Osteoblast (primary cell): ENCODE measurements at regions not wholly inside any gene's neighbourhood (a gene's known extent, or its start where the extent isn't known, plus 50 kb on each side); places are given as distances from the start of the nearest gene placed in this dataset.
A peak's percentile ranks its signal among the peaks of the same experiment; 100 is the strongest.

ENCODE experiments used
- DNase-seq: peaks from one replicate; pipeline ENCODE4 v3.0.0; 2011; ENCODE audit warnings: low spot score, mixed read lengths; ENCODE audit not compliant: insufficient read length; ENCODE audit errors: missing footprints
- H2AFZ ChIP-seq: 2 replicates; pipeline ENCODE4 v1.6.0; 2011; ENCODE audit warnings: mild to moderate bottlenecking, low read length
- H3K27ac ChIP-seq: 2 replicates; pipeline ENCODE4 v1.5.1; 2011; ENCODE audit warnings: mild to moderate bottlenecking, low read depth, low read length, moderate library complexity
- H3K27me3 ChIP-seq: 2 replicates; pipeline ENCODE4 v1.6.0; 2012; ENCODE audit warnings: mild to moderate bottlenecking, control low read depth, inconsistent platforms, low read length, moderate library complexity; ENCODE audit not compliant: insufficient read depth
- H3K36me3 ChIP-seq: 2 replicates; pipeline ENCODE4 v1.5.1; 2011; ENCODE audit warnings: mild to moderate bottlenecking, low read length, control low read depth, moderate library complexity; ENCODE audit not compliant: insufficient read depth
- H3K4me1 ChIP-seq: 2 replicates; pipeline ENCODE4 v1.5.1; 2011; ENCODE audit warnings: mild to moderate bottlenecking, low read length, control low read depth, moderate library complexity; ENCODE audit not compliant: insufficient read depth
- H3K4me2 ChIP-seq: 2 replicates; pipeline ENCODE4 v1.6.0; 2011; ENCODE audit warnings: mild to moderate bottlenecking, low read length; ENCODE audit not compliant: insufficient read depth
- H3K4me3 ChIP-seq: fragments of 200-600 bp; sonication (generic); 3 replicates; pipeline ENCODE4 v1.5.1; 2012; ENCODE audit warnings: mild to moderate bottlenecking, low read length, inconsistent platforms; ENCODE audit not compliant: insufficient read depth
- H3K79me2 ChIP-seq: 2 replicates; pipeline ENCODE4 v1.6.0; 2012; ENCODE audit warnings: mild to moderate bottlenecking, low read length, control low read depth, inconsistent platforms; ENCODE audit not compliant: insufficient read depth
- H3K9me3 ChIP-seq: 2 replicates; pipeline ENCODE4 v1.5.1; 2011; ENCODE audit warnings: low read depth, low read length, control low read depth
- H4K20me1 ChIP-seq: 2 replicates; pipeline ENCODE4 v1.6.0; 2012; ENCODE audit warnings: mild to moderate bottlenecking, low read length, control low read depth; ENCODE audit not compliant: insufficient read depth
- TF ChIP-seq, protein P1 (sequence below): IDR thresholded peaks from 2 replicates; pipeline ENCODE4 v1.5.1; 2011; ENCODE audit warnings: mild to moderate bottlenecking, low read depth, low read length, moderate library complexity; ENCODE audit errors: extremely low read depth

DNA sequence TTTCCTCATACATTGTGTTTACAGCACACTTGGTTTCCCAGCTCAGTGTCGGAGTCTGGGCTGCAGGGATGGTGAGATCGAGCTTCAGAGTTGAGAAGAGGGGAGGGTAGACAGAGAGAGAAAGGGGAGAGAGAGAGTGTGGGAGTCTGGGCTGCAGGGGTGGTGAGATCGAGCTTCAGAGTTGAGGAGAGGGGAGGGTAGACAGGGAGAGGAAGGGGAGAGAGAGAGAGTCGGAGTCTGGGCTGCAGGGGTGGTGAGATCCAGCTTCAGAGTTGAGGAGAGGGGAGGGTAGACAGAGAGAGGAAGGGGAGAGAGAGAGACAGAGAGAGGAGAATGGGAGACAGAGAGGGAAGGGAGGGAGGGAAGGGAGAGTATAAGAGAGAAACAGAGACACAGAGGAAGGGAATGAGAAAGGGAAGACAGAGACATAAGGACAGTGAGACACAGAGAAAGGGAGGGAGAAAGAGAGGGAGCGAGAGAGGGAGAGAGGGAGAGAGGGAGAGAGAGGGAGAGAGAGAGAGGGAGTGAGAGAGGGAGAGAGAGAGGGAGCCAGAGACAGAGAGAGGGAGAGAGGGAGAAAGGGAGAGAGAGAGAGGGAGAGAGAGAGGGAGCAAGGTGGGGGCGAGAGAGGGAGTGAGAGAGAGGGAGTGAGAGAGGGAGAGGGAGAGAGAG, 222.7 kb upstream of the GMDS start:
- Histone ChIP-seq H3K4me3 (peak overlapping the region; percentile 28), H3K27ac (no peak overlapping the region), H3K4me2 (peak overlapping the region; percentile 60), H3K9me3 (no peaks in the 10 kb centered on the region), H3K27me3 (peaks cover 51% of the 10 kb centered on the region), H3K4me1 (peaks cover 15% of the 10 kb centered on the region), H3K36me3 (no peaks in the 10 kb centered on the region), H3K79me2 (no peaks in the 10 kb centered on the region), H4K20me1 (no peaks in the 10 kb centered on the region), H2AFZ (peak overlapping the region; percentile 12)
- DNase-seq, result no peak
- TF ChIP-seq, protein P1, sequence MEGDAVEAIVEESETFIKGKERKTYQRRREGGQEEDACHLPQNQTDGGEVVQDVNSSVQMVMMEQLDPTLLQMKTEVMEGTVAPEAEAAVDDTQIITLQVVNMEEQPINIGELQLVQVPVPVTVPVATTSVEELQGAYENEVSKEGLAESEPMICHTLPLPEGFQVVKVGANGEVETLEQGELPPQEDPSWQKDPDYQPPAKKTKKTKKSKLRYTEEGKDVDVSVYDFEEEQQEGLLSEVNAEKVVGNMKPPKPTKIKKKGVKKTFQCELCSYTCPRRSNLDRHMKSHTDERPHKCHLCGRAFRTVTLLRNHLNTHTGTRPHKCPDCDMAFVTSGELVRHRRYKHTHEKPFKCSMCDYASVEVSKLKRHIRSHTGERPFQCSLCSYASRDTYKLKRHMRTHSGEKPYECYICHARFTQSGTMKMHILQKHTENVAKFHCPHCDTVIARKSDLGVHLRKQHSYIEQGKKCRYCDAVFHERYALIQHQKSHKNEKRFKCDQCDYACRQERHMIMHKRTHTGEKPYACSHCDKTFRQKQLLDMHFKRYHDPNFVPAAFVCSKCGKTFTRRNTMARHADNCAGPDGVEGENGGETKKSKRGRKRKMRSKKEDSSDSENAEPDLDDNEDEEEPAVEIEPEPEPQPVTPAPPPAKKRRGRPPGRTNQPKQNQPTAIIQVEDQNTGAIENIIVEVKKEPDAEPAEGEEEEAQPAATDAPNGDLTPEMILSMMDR, result no peak

DNA sequence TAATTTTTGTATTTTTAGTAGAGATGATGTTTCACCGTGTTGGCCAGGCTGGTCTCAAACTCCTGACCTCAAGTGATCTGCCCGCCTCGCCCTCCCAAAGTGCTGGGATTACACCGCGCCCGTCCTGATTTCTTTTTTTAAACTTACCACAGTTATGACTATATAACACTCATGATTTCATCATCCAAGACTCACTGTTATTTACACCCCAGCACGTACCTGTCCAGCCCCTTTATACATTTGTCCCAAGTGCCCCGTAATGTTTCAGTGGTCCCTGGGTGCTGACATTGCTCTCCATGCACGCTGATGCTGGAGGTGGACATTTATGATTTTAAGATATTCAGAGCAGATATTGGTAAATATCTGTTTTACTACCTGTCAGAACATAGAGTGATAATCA, 219.9 kb upstream of the GMDS start:
- no peak overlapping the region for H3K27ac ChIP-seq
- no peak for DNase-seq
- H3K79me2 ChIP-seq, result no peaks in the 10 kb centered on the region
- H3K36me3 ChIP-seq, result no peaks in the 10 kb centered on the region
- H3K9me3 ChIP-seq, result no peaks in the 10 kb centered on the region
- H3K27me3 ChIP-seq, result peaks cover 43% of the 10 kb centered on the region
- no peak overlapping the region for H3K4me3 ChIP-seq
- H4K20me1 ChIP-seq, result no peaks in the 10 kb centered on the region
- no peak overlapping the region for H2AFZ ChIP-seq
- H3K4me1 ChIP-seq, result peaks cover 15% of the 10 kb centered on the region
- no peak overlapping the region for H3K4me2 ChIP-seq
- TF ChIP-seq, protein P1, result no peak

DNA sequence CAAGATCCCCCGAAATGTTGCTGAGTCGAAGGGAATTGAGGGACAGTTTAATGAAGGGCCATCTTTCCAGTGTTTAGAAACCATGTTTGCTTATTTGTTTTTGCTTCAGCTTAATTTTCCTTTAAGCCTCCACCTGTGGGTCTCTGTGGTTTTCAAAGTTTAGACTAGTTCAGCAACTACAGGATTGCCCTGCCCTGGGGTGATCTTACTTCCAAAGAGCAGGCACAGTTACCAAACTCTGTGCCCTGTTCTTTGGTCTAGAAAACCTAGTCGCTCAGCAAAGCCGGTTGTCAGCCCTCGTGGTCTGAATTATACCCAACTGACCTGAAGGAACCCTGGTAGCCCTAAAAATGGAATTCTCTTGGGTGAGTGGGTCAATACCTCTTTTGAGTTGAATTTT, 219.2 kb upstream of the GMDS start:
- Histone ChIP-seq H3K9me3 (no peaks in the 10 kb centered on the region), H2AFZ (no peak overlapping the region)

DNA sequence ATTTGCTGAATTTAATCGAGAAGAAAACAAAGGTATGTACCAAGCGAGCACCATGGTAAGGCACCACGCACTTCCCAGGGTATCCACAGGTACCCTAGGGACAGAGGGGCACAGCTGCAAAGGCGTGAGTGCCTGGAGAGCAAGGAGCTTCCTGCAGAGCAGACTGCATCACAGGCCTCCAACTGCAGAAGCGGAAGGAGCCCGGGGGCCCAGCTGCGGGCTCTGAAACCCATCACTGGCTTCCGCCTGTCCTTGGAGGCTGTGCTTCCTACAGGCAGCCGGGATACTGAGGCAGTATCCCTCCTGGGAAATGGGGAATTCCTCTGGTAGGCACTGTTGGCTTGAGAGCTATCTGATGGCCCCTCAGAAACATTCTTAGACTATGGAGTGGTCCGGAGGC, 217.4 kb upstream of the GMDS start:
- no peak overlapping the region for H3K4me2 ChIP-seq
- H2AFZ ChIP-seq, result no peak overlapping the region
- TF ChIP-seq, protein P1, result no peak

More for the DNA sequence above, 219.2 kb upstream of the GMDS start:
- no peaks in the 10 kb centered on the region for H3K79me2 ChIP-seq
- H3K27ac ChIP-seq, result no peak overlapping the region
- H3K4me2 ChIP-seq, result no peak overlapping the region
- no peak for DNase-seq
- H3K4me3 ChIP-seq, result no peak overlapping the region
- peaks cover 39% of the 10 kb centered on the region for H3K27me3 ChIP-seq
- H4K20me1 ChIP-seq, result no peaks in the 10 kb centered on the region
- TF ChIP-seq, protein P1, result no peak
- peaks cover 15% of the 10 kb centered on the region for H3K4me1 ChIP-seq
- H3K36me3 ChIP-seq, result no peaks in the 10 kb centered on the region

More for the DNA sequence above, 217.4 kb upstream of the GMDS start:
- no peaks in the 10 kb centered on the region for H3K9me3 ChIP-seq
- no peak overlapping the region for H3K27ac ChIP-seq
- no peak overlapping the region for H3K4me3 ChIP-seq
- H3K79me2 ChIP-seq, result no peaks in the 10 kb centered on the region
- H4K20me1 ChIP-seq, result no peaks in the 10 kb centered on the region
- no peak for DNase-seq
- no peaks in the 10 kb centered on the region for H3K36me3 ChIP-seq
- peaks cover 27% of the 10 kb centered on the region for H3K27me3 ChIP-seq
- peaks cover 3% of the 10 kb centered on the region for H3K4me1 ChIP-seq
